GF-D8 (cell line): ENCODE measurements at regions not wholly inside any gene's neighbourhood (a gene's known extent, or its start where the extent isn't known, plus 50 kb on each side); places are given as distances from the start of the nearest gene placed in this dataset.

Experiments
- DNase-seq: peaks from one replicate; lab custom pipeline; 2025; lab: John Stamatoyannopoulos, UW

GRCh38 chr22:49152939-49153770 is 674.5 kb downstream of the BRD1 start:
- DNase-seq: no peak

DNA sequence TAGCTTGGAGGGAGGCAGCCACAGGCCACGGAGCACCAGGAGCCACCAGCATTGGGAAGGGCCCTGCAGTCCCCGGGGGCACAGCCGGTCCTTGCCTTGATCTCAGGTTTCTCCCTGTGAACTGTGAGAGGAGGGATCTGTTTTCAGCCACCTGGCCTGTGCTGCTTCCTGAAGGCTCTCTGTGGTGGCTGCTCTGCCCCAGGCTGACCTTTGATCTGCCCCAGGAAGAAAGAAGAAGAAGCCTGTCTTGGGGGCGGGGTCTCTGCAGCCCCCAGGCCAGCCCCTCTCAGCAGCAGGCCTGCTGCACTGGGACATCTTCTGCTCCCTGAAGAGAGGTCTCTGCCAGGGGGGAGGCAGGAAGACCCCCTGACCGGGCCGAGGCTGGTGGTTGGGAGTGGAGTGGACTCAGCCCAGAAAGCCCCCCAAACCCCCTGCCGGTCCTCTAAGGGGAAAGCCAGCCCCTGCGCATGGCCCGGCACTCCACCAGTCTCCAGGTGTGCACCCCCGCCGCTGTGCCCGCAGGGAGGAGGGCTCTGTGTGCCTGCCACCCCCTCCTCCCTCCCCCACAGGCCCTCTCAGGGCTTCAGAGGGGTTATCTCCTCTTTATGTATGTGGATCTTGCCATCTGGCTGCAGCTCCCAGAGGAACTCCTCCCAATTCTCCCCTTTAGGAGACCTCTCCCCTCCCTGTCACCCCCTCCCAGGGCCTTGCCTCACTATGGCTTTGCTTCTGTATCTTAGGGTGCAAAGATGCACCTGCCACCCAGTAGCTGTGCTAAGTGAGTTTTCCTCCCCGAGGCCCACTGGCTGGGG is 675.3 kb downstream of the BRD1 start:
- no peak for DNase-seq

DNA sequence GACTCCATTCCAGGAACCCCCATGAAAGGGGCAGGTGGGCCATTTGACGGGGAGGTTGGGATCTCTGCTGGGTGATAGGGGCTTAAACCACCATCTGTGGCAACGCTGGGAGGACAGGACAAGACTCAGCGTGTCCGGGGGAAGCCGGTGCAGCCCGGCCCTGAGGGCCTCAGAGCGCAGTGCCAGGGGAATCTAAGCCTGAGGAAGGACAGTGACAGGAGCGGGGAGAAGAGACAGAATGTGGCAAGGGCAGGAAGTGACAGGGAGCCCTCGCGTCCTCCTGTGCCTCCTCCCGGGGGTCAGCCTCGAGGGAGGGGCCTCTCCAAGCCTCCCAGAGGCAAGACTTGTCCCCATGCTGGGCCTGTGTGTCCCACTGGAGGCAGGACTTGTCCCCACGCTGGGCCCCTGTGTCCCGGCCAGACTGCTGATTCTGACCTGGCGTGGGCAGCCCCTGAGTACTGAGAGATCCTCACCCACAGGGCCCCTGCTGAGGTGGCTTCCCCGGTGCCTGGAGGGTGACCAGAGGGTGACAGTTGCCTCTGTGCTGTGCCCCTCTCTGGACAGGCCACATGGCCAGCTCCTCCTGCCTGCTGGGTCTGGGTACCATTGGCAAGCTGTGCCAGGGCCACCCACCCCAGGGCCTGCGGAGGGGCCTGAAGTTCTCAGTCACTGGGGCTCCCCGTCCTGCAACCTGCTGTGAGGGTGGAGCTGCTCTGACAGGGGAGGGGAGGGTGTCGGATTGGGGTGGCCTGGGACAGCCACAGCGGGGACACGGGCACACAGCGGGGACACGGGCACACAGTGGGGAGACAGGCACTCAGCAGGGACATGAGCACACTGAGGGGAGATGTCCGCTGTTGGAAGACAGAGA is 676.2 kb downstream of the BRD1 start:
- no peak for DNase-seq

GRCh38 chr22:49150801-49151221 is 676.9 kb downstream of the BRD1 start:
- DNase-seq: no peak

- no peak for DNase-seq
These were observed 677.7 kb downstream of the BRD1 start for GRCh38 chr22:49149721-49150608.

- no peak for DNase-seq
These were observed 678.7 kb downstream of the BRD1 start for GRCh38 chr22:49148895-49149418.

DNA sequence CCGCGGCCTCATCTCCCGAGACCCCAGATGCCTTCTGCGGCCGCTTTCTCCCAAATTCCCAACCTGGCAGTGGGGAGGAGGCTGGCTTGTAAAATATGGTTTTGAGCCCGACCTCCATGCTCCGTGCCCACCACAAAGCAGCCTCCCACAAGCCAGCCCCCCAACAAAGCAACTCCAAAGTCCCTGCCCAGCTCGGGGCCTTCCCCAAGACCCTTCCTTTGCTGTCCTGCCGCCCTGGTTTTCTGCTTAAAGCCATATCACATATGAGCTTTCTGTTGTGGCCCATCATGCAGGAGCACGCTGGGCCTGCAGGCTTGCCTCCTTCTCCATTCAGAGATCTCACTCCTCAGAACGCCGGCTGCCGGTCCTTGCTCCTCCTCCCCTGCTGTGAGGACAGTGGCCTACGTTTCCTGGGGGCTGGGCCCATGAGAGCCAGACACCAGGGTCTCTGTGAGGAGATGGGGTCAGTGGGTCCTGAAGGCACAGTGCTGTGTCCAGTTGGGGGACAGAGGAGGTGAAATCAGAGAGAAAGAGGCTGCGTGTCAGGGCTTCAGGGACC is 680.0 kb downstream of the BRD1 start:
- DNase-seq: no peak

DNA sequence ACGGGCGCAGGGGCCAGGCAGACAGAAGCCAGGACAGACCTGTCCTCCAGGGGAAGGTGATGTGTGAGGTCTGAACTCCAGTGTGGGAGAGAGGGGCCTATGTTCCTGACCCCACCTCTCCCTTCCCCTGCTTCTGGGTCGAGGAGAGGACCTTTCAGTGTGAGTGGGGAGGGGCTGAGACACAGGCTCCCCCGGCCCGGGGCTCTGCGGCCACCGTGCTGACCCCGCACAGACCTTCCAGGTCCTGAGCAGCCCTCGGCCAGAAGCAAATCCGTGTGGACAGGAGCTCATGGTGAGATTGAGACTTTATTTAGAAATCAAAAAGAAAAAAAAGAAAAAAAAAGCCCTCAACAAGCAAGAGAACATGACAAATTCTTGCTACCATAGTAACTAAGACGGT is 680.5 kb downstream of the BRD1 start:
- no peak for DNase-seq

DNA sequence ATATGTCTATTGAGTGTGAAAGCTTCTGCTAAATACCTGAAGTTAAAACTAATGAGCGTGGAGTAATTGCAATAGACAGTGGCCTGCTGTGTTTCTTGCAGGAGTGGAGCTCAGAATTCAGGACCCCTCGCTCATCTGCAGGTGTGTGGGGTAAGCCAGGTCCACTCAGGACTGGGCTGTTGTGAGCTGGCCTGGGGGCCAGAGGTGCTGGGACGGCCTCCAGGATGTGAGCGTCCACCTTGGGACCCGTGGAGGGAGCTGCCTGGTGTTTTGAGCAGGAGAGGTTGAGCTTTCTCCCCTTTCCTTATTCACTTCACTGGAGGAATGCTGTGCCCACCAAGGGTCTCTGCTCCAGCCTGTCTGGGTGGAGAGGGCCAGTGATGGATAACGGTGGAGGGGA is 681.2 kb downstream of the BRD1 start:
- no peak for DNase-seq

- no peak for DNase-seq
These were observed 683.9 kb downstream of the BRD1 start for GRCh38 chr22:49143812-49144211.

DNA sequence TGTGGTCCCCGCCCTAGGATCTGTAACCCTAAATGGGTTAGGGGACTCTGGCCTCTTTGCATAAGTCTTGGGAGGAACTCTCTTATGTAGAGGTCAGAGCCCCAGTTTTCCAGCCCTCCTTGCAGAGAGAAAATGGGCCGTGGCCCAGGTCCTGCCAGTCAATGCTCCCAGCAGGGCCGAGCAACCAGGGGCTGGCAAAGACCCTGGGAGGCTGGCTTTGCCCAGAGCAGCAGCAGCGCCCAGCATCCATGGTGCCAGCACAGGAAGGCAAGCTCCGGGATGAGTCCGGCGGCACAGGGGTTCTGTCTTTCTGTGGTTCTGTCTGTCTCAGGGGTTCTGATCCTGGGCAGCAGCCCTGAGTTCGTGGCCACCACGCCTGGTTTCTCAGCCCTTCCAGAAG is 684.8 kb downstream of the BRD1 start:
- no peak for DNase-seq

DNA sequence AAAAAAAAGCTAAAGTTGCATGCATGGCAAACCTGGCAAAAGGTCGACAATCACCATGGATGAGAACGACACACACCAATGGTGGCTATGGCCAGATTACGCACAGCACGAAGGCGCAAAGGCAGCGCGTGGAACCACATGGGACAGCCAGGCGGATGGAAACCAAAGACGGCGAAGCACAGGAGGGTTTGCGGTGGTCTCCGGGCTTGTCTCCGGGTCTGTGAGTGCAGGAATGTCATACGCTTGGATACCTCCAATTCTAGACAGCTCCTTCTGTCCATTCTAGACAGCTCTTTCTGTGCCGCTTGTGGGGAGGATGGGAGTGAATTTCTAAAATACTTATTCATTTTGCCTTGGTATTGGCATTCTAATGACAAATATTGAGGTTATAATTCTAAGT is 685.4 kb downstream of the BRD1 start:
- DNase-seq: no peak

- no peak for DNase-seq
These were observed 685.9 kb downstream of the BRD1 start for GRCh38 chr22:49141761-49142160.

- DNase-seq: no peak
These were observed 686.6 kb downstream of the BRD1 start for GRCh38 chr22:49140911-49141665.

DNA sequence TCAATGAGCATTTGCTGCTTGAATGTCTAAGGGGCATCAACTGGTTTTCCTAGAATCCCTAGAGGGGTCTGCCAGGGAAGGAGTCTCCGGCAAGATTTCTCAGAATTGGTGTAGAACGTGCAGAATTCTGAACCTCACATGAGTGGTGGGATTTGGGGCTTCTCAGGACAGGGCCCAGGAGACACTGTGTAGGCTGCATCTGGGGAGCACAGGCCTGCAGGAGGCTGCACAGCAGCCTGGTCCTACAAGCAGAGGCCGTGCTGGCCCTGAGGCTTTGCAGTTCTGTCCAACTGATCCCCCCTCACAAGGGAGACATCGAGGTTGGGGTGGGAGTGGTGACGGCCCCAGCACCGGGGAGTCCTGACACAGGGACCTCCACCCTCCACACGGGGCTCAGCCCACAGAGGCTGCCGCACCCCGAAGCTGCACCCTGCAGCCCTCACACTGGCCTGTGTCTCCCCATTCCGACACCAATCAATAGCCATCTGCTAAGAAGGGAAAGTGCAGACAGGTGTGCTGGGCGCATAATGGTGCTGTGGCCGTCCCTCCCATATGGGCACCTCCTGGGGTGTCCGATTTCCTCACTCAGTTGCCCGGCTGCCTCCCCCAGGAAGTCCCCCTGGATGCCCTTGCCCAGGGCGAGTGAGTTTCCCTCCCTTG is 688.1 kb downstream of the BRD1 start:
- DNase-seq: no peak

- no peak for DNase-seq
These were observed 689.4 kb downstream of the BRD1 start for GRCh38 chr22:49138250-49138790.

DNA sequence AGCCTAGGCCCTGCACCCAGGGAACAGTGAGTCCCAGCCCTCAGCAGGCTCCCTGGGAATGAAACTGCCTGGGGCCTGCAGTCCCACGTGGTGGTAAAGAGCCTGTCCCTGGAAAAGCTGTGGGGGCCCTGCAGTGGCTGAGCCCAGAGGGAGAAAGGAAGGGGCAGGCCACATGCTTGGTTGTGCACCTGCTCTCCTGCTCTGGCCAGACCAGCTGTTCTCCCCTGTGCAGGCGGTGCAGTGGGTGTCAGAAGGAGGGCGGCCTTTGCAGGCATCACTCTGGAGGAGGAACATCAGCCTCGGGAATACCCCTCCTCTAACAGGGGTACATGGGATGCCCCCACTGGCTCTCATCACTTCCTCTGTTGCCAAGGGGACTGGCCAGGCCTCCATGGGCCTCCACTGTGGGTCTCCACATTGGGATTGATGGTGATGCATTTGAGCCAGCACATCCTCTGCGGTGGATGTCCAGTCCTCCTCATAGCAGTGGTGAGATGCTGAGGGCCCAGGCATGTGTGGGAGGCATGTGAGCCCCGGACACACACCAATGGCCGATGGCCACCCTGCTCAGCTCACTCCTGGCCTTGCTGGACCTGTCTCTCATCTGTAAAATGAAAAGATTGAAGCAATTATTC is 690.4 kb downstream of the BRD1 start:
- DNase-seq: no peak

DNA sequence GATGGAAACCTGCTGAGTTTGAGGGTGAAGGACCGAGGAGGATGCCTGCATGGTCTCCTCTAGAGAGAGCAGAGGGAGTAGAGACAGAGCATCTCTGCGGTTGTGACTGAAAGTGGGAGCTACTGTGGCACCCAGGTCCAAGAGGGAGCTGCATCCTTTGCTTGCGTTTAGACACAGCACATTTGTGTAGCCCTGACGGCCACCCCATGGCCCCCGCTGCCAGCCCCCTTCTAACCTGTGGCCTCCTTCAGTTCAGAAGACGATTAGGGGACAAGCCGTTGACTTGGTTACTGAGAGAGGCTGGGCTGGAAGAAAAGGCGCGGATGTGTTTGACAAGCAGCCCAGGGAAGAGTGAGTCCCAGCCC is 690.9 kb downstream of the BRD1 start:
- no peak for DNase-seq
